ENCODE measurements at regions not wholly inside any gene's neighbourhood (a gene's known extent, or its start where the extent isn't known, plus 50 kb on each side); places are given as distances from the start of the nearest gene placed in this dataset.

DNA sequence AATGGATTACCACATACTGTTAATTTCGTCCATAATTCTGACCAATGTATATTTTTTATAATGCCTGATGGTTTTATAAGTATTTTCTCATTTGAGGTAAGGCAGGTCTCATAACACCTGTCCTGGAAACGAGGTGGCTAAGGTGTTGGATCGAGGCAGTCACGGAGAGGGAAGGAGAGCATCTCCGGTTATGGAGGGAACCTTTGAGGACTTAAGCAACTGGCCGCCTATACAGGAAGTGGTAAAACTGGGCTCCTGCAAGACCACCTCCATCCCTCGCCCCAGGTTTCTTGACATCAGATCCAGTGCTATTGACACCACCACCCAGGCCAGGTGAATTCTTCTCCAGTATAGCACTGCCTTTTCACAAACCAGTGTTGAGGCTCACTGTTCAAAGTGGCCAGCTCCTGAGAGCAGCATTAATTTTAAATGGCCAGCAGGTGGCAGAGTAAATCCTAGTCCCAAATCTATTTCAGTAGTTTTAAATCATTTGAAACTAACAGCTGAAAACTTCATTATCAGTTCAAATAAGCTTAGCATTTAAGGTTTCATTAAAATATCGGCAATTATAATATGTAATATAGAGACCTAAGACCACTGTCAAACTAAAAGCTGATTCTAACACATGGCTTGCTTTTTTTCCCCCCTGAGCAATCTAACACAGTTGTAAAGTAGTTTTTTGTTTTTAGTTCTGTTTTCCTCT lies 100.8 kb downstream of the PPM1A start:
- DNase-seq (ENCODE audit: low spot score), result peak; percentile 26

DNA sequence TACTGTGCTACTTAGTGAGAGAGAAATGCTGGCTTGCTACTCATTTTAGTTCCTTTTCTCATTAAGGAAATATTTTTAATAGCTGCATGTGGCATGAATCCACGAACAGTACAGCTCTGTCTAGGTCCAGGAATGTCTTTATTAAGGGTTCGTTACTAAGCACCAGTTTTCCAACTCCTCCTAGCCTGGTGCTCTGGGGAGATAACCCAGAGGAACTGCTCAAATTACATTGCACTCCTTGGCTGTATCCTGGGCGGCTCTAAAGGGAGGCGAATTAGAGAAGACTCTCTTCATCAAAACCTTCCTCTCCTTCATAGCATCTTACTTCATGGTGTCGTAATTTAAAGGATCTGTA lies 101.3 kb downstream of the PPM1A start:
- DNase-seq (ENCODE audit: low spot score), result no peak

DNA sequence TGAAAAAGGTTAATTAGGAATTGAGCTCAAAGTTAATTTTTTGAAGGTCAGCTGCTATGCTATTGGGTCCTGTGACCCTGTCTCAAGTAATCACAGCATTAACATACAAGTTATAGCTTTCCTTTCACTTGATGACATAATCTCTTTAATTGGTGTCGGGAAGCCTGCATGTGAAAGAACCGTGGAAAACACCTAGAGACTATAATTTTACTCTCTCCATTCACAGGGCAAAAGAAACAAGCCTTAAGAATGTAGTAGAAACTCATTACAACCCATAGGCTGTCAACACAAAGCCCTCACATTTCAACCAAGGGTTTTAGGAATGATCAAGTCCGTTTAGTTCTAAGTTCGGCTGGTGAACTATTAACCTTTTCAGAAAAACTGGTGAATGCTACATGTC lies 104.4 kb downstream of the PPM1A start:
- DNase-seq (ENCODE audit: low spot score), result no peak

DNA sequence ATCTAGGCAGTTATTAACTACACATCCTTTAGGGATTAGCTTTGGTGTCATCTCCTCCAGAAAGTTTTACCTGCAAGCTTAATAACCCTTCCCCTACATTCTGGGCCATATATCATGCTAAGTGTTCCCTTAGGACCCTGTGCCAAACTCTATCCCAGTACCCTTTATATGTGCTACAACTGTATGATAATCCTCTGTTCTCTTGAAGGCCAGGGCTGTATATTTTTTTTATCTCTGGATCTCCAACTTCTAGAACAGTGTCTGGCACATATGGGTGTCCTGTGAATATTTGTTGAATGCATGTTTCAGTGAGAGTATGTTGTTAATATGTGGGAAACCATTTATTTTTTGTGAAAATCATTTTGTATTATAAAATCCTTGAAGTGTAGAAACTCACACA lies 106.7 kb downstream of the PPM1A start:
- no peak for DNase-seq (ENCODE audit: low spot score)

DNA sequence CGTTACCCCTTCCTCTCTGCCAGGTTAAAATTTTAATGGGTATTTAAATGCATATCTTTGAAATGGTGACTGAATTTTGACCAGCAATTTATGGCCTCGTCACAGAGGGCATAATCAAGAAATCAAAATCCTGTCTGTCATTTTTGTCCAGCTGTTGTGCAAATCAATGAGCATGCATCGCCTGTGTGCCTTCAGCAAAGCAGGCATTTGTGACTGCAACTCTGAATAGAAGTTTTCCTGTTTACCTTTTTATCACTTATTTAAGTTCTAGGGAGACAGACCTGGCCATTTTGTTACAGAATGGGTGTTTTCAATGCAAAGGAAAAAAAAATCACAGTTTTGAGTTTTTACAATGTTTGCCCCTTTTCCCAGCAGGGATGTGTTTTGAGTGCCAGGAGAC lies 107.4 kb downstream of the PPM1A start:
- DNase-seq (ENCODE audit: low spot score), result no peak

DNA sequence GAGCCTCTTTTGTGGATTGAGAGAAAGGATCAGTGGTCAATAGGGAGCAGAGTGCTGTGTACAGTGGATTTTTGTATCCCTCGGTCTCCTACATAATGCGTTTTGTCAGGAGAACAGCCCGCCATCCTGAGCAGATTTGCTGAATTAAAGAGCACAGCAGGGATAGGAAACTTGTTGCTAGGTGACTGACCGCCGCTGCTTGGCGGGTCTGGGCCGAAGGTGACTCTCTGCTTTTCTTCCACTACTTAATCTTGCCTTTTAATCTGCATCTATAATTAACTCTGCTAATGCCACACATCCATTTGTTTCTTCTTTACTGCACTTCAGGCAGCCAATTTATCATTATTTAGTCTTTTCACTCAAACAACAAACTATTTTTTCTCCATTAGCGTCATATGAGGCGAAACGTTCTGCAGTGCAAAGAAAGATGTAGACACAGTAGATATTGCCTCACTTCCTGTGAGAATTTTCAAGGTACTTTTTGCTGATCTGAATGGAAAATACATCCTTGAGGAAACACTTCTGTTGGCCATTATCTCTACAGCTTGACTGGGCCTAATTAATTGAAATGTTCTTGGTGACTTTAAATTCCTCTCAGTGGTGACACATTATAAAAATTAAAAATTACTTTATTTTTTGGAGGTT lies 108.0 kb downstream of the PPM1A start:
- DNase-seq (ENCODE audit: low spot score), result no peak

DNA sequence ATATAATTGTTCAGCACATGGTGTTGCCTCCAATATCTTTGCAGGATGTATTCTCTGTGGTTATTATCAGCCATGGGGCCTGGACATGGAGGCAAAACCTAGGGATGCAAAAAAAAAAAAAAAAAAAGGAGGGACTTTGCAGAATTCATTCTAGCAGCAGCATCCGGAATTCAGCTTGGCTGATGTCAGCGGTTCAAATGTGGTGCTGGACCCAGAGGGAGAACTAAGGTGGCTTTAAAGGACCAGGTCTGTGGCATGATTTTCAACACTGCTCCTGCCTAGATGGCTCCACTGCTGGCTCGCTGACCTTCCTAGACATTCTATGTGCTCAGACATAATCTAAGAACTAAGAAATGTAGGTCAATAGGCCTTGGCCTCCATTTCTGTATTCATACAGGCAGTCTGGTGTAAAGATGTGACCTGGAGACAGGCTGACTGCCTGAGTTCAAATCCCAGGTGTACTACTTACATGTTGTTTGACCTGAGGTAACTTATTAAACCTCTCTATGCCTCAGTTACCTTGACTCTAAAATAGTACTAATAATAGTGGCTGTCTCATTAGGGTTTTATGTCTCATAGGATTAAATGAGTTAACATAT lies 108.6 kb downstream of the PPM1A start:
- no peak for DNase-seq (ENCODE audit: low spot score)

DNA sequence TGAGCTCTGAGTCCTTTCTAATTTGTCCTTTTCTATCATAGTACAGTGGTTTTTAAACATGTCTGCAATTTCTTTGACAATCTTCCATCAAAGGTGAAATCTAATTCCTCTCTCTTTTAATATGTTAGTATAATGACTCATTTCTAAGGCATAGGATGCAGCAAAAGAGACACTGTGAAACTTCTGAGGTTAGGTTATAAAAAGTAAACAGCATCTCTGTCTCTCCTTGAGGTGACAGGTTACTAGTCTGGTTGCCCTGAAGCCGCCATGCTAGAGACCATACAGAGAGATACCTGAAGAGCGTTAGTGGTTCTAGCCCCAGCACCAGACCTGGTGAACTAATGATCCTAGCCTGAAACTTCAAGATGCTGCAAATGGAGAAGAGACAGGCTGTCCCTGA lies 114.3 kb downstream of the PPM1A start:
- DNase-seq (ENCODE audit: low spot score), result no peak

DNA sequence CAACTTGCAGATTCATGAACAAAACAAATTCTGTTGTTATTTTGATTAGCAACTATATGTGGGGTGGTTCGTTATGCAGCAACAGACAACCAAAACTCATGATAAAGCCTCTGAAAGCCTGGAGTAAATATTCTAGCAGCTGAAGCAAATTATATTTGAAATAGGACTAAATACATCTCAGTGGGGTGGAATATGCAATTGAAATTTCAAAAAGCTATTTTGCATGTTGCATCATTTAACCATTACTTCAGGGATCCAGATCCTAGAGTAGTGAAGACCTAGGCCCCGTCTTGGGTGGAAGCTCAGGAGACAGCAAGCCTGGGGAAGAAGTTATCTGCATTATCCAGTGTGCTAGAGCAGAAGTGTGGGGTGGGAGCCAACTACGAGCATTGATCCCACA lies 114.7 kb downstream of the PPM1A start:
- no peak for DNase-seq (ENCODE audit: low spot score)

DNA sequence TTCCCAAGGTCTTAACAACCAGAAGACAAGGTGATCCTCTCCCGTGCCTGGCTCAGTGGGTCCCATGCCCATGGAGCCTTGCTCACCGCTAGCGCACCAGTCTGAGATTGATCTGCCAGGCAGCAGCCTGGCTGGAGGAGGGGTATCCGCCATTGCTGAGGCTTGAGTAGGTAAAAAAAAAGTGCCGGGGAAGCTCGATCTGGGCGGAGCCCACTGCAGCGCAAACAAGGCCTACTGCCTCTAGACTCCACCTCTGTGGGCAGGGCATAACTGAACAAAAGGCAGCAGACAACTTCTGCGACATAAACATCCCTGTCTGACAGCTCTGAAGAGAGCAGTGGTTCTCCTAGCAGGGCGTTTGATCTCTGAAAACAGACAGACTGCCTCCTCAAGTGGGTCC lies 104.0 kb downstream of the C14orf39 start:
- no peak for DNase-seq (ENCODE audit: low spot score)
